A549 (cell line): ENCODE measurements at regions not wholly inside any gene's neighbourhood (a gene's known extent, or its start where the extent isn't known, plus 50 kb on each side); places are given as distances from the start of the nearest gene placed in this dataset.

Experiments used
- EP300 ChIP-seq, 2 experiments: fragments of >200 bp; sonication (Bioruptor Twin); formaldehyde crosslinking; IDR thresholded peaks; 2 replicates in 1 of 2; 3 replicates in 1 of 2; pipeline ENCODE4 v1.6.1; 2016 to 2017
- POLR2A ChIP-seq: IDR thresholded peaks from 2 replicates; pipeline ENCODE4 v1.6.1; 2012; ENCODE audit warnings: mild to moderate bottlenecking, low read length
- RAD21 ChIP-seq, 2 experiments: fragments of >200 bp in 1 of 2; sonication (Bioruptor Twin) in 1 of 2; formaldehyde crosslinking in 1 of 2; IDR thresholded peaks in 1 of 2; conservative IDR thresholded peaks in 1 of 2; 2 replicates in 1 of 2; 3 replicates in 1 of 2; pipeline ENCODE4 v1.6.1; 2012 to 2018; ENCODE audit warnings: inconsistent platforms in 1 of 2
- REST ChIP-seq: fragments of 200-600 bp; sonication (generic); IDR thresholded peaks from 2 replicates; pipeline ENCODE4 v1.6.1; 2016; ENCODE audit warnings: antibody characterized with exemption, mild to moderate bottlenecking, moderate library complexity
- TF ChIP-seq, protein P1 (sequence below): fragments of >200 bp; sonication (Bioruptor Twin); formaldehyde crosslinking; IDR thresholded peaks from 3 replicates; pipeline ENCODE4 v1.5.1; 2016
- TF ChIP-seq, protein P2 (sequence below): IDR thresholded peaks from 2 replicates; pipeline ENCODE4 v1.6.1; 2012

- TF ChIP-seq, protein P1, sequence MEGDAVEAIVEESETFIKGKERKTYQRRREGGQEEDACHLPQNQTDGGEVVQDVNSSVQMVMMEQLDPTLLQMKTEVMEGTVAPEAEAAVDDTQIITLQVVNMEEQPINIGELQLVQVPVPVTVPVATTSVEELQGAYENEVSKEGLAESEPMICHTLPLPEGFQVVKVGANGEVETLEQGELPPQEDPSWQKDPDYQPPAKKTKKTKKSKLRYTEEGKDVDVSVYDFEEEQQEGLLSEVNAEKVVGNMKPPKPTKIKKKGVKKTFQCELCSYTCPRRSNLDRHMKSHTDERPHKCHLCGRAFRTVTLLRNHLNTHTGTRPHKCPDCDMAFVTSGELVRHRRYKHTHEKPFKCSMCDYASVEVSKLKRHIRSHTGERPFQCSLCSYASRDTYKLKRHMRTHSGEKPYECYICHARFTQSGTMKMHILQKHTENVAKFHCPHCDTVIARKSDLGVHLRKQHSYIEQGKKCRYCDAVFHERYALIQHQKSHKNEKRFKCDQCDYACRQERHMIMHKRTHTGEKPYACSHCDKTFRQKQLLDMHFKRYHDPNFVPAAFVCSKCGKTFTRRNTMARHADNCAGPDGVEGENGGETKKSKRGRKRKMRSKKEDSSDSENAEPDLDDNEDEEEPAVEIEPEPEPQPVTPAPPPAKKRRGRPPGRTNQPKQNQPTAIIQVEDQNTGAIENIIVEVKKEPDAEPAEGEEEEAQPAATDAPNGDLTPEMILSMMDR: no peak
- TF ChIP-seq, protein P2, sequence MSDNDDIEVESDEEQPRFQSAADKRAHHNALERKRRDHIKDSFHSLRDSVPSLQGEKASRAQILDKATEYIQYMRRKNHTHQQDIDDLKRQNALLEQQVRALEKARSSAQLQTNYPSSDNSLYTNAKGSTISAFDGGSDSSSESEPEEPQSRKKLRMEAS: no peak
- TF ChIP-seq REST: no peak
- no peak for TF ChIP-seq RAD21 (conservative IDR thresholded peaks at IDR 0.05 in 1 of 2, IDR thresholded peaks at IDR 0.05 in 1 of 2)
- TF ChIP-seq POLR2A: no peak
- TF ChIP-seq EP300 (IDR thresholded peaks at IDR 0.05): no peak
These were observed 159.9 kb upstream of the NR5A2 start for GRCh38 chr1:199867601-199868000.
